ENCODE measurements at regions not wholly inside any gene's neighbourhood (a gene's known extent, or its start where the extent isn't known, plus 50 kb on each side); places are given as distances from the start of the nearest gene placed in this dataset.

GRCh38 chr6:113529879-113530278 is 327.3 kb upstream of the MARCKS start:
- TF ChIP-seq, protein P1, sequence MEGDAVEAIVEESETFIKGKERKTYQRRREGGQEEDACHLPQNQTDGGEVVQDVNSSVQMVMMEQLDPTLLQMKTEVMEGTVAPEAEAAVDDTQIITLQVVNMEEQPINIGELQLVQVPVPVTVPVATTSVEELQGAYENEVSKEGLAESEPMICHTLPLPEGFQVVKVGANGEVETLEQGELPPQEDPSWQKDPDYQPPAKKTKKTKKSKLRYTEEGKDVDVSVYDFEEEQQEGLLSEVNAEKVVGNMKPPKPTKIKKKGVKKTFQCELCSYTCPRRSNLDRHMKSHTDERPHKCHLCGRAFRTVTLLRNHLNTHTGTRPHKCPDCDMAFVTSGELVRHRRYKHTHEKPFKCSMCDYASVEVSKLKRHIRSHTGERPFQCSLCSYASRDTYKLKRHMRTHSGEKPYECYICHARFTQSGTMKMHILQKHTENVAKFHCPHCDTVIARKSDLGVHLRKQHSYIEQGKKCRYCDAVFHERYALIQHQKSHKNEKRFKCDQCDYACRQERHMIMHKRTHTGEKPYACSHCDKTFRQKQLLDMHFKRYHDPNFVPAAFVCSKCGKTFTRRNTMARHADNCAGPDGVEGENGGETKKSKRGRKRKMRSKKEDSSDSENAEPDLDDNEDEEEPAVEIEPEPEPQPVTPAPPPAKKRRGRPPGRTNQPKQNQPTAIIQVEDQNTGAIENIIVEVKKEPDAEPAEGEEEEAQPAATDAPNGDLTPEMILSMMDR (IDR thresholded peaks at IDR 0.05; ENCODE audit: low read depth, low read length, missing control alignments) = no peak
- H3K4me3 ChIP-seq (replicated peaks; ENCODE audit: low read depth, low read length) = no peak overlapping the region
- no peak for DNase-seq (ENCODE audit: extremely low read depth, low read depth)

DNA sequence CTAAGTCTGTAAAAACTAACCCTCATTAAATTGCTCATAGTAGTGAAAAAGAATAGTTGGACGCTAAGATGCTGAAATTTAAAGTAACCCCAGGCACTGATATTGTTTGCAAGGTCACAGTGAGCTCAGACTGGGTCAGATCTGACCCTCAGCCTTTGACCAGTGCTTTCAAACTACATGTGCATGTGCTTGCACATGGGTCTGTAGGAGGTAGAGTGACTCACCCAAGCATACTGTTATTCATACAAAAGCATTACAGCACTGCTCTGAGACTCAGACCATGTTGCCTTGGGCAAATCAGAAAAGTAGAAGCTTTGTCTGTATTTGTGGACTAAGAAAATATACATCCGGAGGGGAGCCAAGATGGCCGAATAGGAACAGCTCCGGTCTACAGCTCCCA is 326.4 kb upstream of the MARCKS start:
- H3K4me3 ChIP-seq (replicated peaks; ENCODE audit: low read depth, low read length) = no peak overlapping the region
- TF ChIP-seq, protein P1 (IDR thresholded peaks at IDR 0.05; ENCODE audit: low read depth, low read length, missing control alignments) = no peak
- DNase-seq (ENCODE audit: extremely low read depth, low read depth) = peak; percentile 38

- H3K4me3 ChIP-seq (replicated peaks; ENCODE audit: low read depth, low read length) = no peak overlapping the region
- no peak for DNase-seq (ENCODE audit: extremely low read depth, low read depth)
- TF ChIP-seq, protein P1 (IDR thresholded peaks at IDR 0.05; ENCODE audit: low read depth, low read length, missing control alignments) = no peak
These were observed 317.9 kb upstream of the MARCKS start for GRCh38 chr6:113539202-113539601.

GRCh38 chr6:113539623-113540022 is 317.5 kb upstream of the MARCKS start:
- no peak overlapping the region for H3K4me3 ChIP-seq (replicated peaks; ENCODE audit: low read depth, low read length)
- DNase-seq (ENCODE audit: extremely low read depth, low read depth) = no peak
- TF ChIP-seq, protein P1 (IDR thresholded peaks at IDR 0.05; ENCODE audit: low read depth, low read length, missing control alignments) = no peak

- TF ChIP-seq, protein P1 (IDR thresholded peaks at IDR 0.05; ENCODE audit: low read depth, low read length, missing control alignments) = no peak
- DNase-seq (ENCODE audit: extremely low read depth, low read depth) = no peak
- H3K4me3 ChIP-seq (replicated peaks; ENCODE audit: low read depth, low read length) = no peak overlapping the region
These were observed 316.7 kb upstream of the MARCKS start for GRCh38 chr6:113540466-113540865.

- TF ChIP-seq, protein P1 (IDR thresholded peaks at IDR 0.05; ENCODE audit: low read depth, low read length, missing control alignments) = no peak
- no peak overlapping the region for H3K4me3 ChIP-seq (replicated peaks; ENCODE audit: low read depth, low read length)
- no peak for DNase-seq (ENCODE audit: extremely low read depth, low read depth)
These were observed 306.0 kb upstream of the MARCKS start for GRCh38 chr6:113551168-113551567.

GRCh38 chr6:113556775-113557174 is 300.4 kb upstream of the MARCKS start:
- DNase-seq (ENCODE audit: extremely low read depth, low read depth) = no peak
- TF ChIP-seq, protein P1 (IDR thresholded peaks at IDR 0.05; ENCODE audit: low read depth, low read length, missing control alignments) = no peak
- no peak overlapping the region for H3K4me3 ChIP-seq (replicated peaks; ENCODE audit: low read depth, low read length)
